Activated CD4-positive, alpha-beta T cell treated with anti-CD3 and anti-CD28 coated beads, Interleukin-2, amount 10 ng/mL, durations not matched to agents 7 days and 5 days (primary cell): ENCODE measurements at regions not wholly inside any gene's neighbourhood (a gene's known extent, or its start where the extent isn't known, plus 50 kb on each side); places are given as distances from the start of the nearest gene placed in this dataset.
"Not testable (repeated sequence)": the region's sequence is repeated elsewhere in the genome, so short reads cannot be mapped to it uniquely, and the experiment has no call there.

Experiments used
- CTCF ChIA-PET: fragments of 350-600 bp; sonication (Branson Sonifier 250); formaldehyde crosslinking; loops from one replicate; lab custom pipeline; 2021; ENCODE audit warnings: antibody characterized with exemption; lab: Charles Lee
- POLR2A ChIA-PET: fragments of 350-600 bp; sonication (Branson Sonifier 250); formaldehyde crosslinking; loops from one replicate; lab custom pipeline; 2021; ENCODE audit warnings: antibody characterized with exemption; lab: Charles Lee
- DNase-seq: peaks from one replicate; pipeline ENCODE4 v3.0.0-alpha.2; 2020
- H3K27ac Mint-ChIP-seq: one replicate; pipeline ENCODE4 v1.8.0; 2021; ENCODE audit warnings: mild to moderate bottlenecking, moderate library complexity, mixed read lengths
- H3K27me3 Mint-ChIP-seq: one replicate; pipeline ENCODE4 v1.8.0; 2021; ENCODE audit warnings: mixed read lengths
- H3K36me3 Mint-ChIP-seq: one replicate; pipeline ENCODE4 v1.8.0; 2021; ENCODE audit warnings: low read depth, mixed read lengths
- H3K4me1 Mint-ChIP-seq: one replicate; pipeline ENCODE4 v1.8.0; 2021; ENCODE audit warnings: mixed read lengths
- H3K4me3 Mint-ChIP-seq: one replicate; pipeline ENCODE4 v1.8.0; 2021; ENCODE audit warnings: mild to moderate bottlenecking, moderate library complexity, mixed read lengths
- H3K9me3 Mint-ChIP-seq: one replicate; pipeline ENCODE4 v1.8.0; 2021; ENCODE audit warnings: mixed read lengths

- CTCF ChIA-PET, result no interaction called here
Observed at GRCh38 chr15:70602834-70603560, 160.4 kb downstream of the UACA start.

GRCh38 chr15:70602281-70602680 is 161.1 kb downstream of the UACA start:
- no peak for DNase-seq
- no peak overlapping the region for H3K4me3 Mint-ChIP-seq
- peaks cover 10% of the 10 kb centered on the region for H3K9me3 Mint-ChIP-seq
- peaks cover 7% of the 10 kb centered on the region for H3K27me3 Mint-ChIP-seq
- no peak overlapping the region for H3K27ac Mint-ChIP-seq
- no peaks in the 10 kb centered on the region for H3K4me1 Mint-ChIP-seq
- ChIA-PET POLR2A (no interaction called here), CTCF (no interaction called here)
- H3K36me3 Mint-ChIP-seq, result no peaks in the 10 kb centered on the region

More at GRCh38 chr15:70602834-70603560, 160.4 kb downstream of the UACA start:
- POLR2A ChIA-PET, result no interaction called here
- Mint-ChIP-seq H3K9me3 (peaks cover 10% of the 10 kb centered on the region), H3K36me3 (no peaks in the 10 kb centered on the region), H3K27ac (no peak overlapping the region), H3K4me3 (no peak overlapping the region), H3K4me1 (no peaks in the 10 kb centered on the region), H3K27me3 (peaks cover 9% of the 10 kb centered on the region)
- DNase-seq, result no peak

- Mint-ChIP-seq H3K4me3 (no peak overlapping the region), H3K27me3 (peaks cover 24% of the 10 kb centered on the region), H3K4me1 (no peaks in the 10 kb centered on the region), H3K27ac (no peak overlapping the region), H3K9me3 (peaks cover 26% of the 10 kb centered on the region), H3K36me3 (peaks cover 3% of the 10 kb centered on the region)
- POLR2A ChIA-PET, result no interaction called here
- no peak for DNase-seq
- CTCF ChIA-PET, result no interaction called here
Observed at GRCh38 chr15:70597945-70598344, 165.4 kb downstream of the UACA start.

- CTCF ChIA-PET, result no interaction called here
- no peak for DNase-seq
- Mint-ChIP-seq H3K27ac (no peak overlapping the region), H3K36me3 (peaks cover 3% of the 10 kb centered on the region), H3K27me3 (peaks cover 26% of the 10 kb centered on the region), H3K9me3 (peaks cover 26% of the 10 kb centered on the region), H3K4me1 (no peaks in the 10 kb centered on the region), H3K4me3 (no peak overlapping the region)
- POLR2A ChIA-PET, result no interaction called here
Observed at GRCh38 chr15:70597056-70597603, 166.2 kb downstream of the UACA start.

- H3K9me3 Mint-ChIP-seq, result peaks cover 29% of the 10 kb centered on the region
- CTCF ChIA-PET, result no interaction called here
- H3K4me3 Mint-ChIP-seq, result no peak overlapping the region
- H3K36me3 Mint-ChIP-seq, result peaks cover 3% of the 10 kb centered on the region
- POLR2A ChIA-PET, result no interaction called here
- DNase-seq, result no peak
- peaks cover 26% of the 10 kb centered on the region for H3K27me3 Mint-ChIP-seq
- no peaks in the 10 kb centered on the region for H3K4me1 Mint-ChIP-seq
- H3K27ac Mint-ChIP-seq, result no peak overlapping the region
Observed at GRCh38 chr15:70596354-70597055, 166.9 kb downstream of the UACA start.

- peaks cover 9% of the 10 kb centered on the region for H3K4me1 Mint-ChIP-seq
Observed at GRCh38 chr15:70593795-70594194, 169.6 kb downstream of the UACA start.

GRCh38 chr15:70589728-70590127 is 173.6 kb downstream of the UACA start:
- POLR2A ChIA-PET, result no interaction called here
- Mint-ChIP-seq H3K27me3 (peaks cover 25% of the 10 kb centered on the region), H3K27ac (no peak overlapping the region), H3K4me3 (no peak overlapping the region), H3K36me3 (peaks cover 3% of the 10 kb centered on the region), H3K4me1 (peaks cover 22% of the 10 kb centered on the region), H3K9me3 (peaks cover 16% of the 10 kb centered on the region)
- DNase-seq, result no peak
- CTCF ChIA-PET, result no interaction called here

More at GRCh38 chr15:70593795-70594194, 169.6 kb downstream of the UACA start:
- H3K36me3 Mint-ChIP-seq, result peaks cover 3% of the 10 kb centered on the region
- peaks cover 22% of the 10 kb centered on the region for H3K9me3 Mint-ChIP-seq
- no peak overlapping the region for H3K4me3 Mint-ChIP-seq
- H3K27ac Mint-ChIP-seq, result no peak overlapping the region
- DNase-seq, result no peak
- ChIA-PET POLR2A (no interaction called here), CTCF (no interaction called here)
- H3K27me3 Mint-ChIP-seq, result peaks cover 26% of the 10 kb centered on the region

GRCh38 chr15:70589221-70589620 is 174.1 kb downstream of the UACA start:
- H3K27ac Mint-ChIP-seq, result no peak overlapping the region
- H3K9me3 Mint-ChIP-seq, result peaks cover 13% of the 10 kb centered on the region
- DNase-seq, result no peak
- ChIA-PET CTCF (no interaction called here), POLR2A (no interaction called here)
- peaks cover 1% of the 10 kb centered on the region for H3K36me3 Mint-ChIP-seq
- H3K27me3 Mint-ChIP-seq, result peaks cover 27% of the 10 kb centered on the region
- no peak overlapping the region for H3K4me3 Mint-ChIP-seq
- H3K4me1 Mint-ChIP-seq, result peaks cover 24% of the 10 kb centered on the region

- CTCF ChIA-PET, result no interaction called here
- POLR2A ChIA-PET, result no interaction called here
- H3K9me3 Mint-ChIP-seq, result peaks cover 9% of the 10 kb centered on the region
- peaks cover 24% of the 10 kb centered on the region for H3K4me1 Mint-ChIP-seq
- no peak for DNase-seq
- H3K27ac Mint-ChIP-seq, result no peak overlapping the region
- peaks cover 1% of the 10 kb centered on the region for H3K36me3 Mint-ChIP-seq
- no peak overlapping the region for H3K4me3 Mint-ChIP-seq
- peaks cover 31% of the 10 kb centered on the region for H3K27me3 Mint-ChIP-seq
Observed at GRCh38 chr15:70588613-70589012, 174.7 kb downstream of the UACA start.

- Mint-ChIP-seq H3K36me3 (no peaks in the 10 kb centered on the region), H3K9me3 (peaks cover 6% of the 10 kb centered on the region), H3K4me3 (no peak overlapping the region), H3K27me3 (peaks cover 28% of the 10 kb centered on the region), H3K4me1 (peaks cover 24% of the 10 kb centered on the region), H3K27ac (no peak overlapping the region)
- DNase-seq, result no peak
- ChIA-PET POLR2A (no interaction called here), CTCF (no interaction called here)
Observed at GRCh38 chr15:70587896-70588567, 175.3 kb downstream of the UACA start.

- H3K36me3 Mint-ChIP-seq, CTCF ChIA-PET, DNase-seq, POLR2A ChIA-PET, H3K27ac Mint-ChIP-seq, H3K4me3 Mint-ChIP-seq, H3K9me3 Mint-ChIP-seq: not testable (repeated sequence)
- peaks cover 24% of the 10 kb centered on the region for H3K4me1 Mint-ChIP-seq
- peaks cover 27% of the 10 kb centered on the region for H3K27me3 Mint-ChIP-seq
Observed at GRCh38 chr15:70587012-70587634, 176.2 kb downstream of the UACA start.

GRCh38 chr15:70586241-70586640 is 177.1 kb downstream of the UACA start:
- CTCF ChIA-PET, result interaction anchor here (0.9 to 1.4 kb wide), 2 partner anchors 9 to 17 kb away, joined by 6 to 7 read pairs; no protein-coding TSS in a partner anchor
- POLR2A ChIA-PET, result no interaction called here
- no peak overlapping the region for H3K4me3 Mint-ChIP-seq

More at GRCh38 chr15:70586241-70586640, 177.1 kb downstream of the UACA start:
- Mint-ChIP-seq H3K9me3 (peaks cover under 1% of the 10 kb centered on the region), H3K27ac (no peak overlapping the region), H3K4me1 (peaks cover 24% of the 10 kb centered on the region), H3K36me3 (no peaks in the 10 kb centered on the region), H3K27me3 (peaks cover 27% of the 10 kb centered on the region)
- no peak for DNase-seq
